Tibial nerve (tissue), 4 donors: ENCODE measurements at regions not wholly inside any gene's neighbourhood (a gene's known extent, or its start where the extent isn't known, plus 50 kb on each side); places are given as distances from the start of the nearest gene placed in this dataset.

Experiments used
- DNase-seq, 2 donors: peaks; one replicate each; pipeline ENCODE4 v3.0.0-alpha.2; 2019; ENCODE audit warnings: low spot score in 2 of 2
- H3K27ac ChIP-seq, 4 donors: fragments of 200-600 bp; sonication (generic) in 3 of 4; one replicate each; pipeline ENCODE4 v1.5.1; 2017 to 2019; ENCODE audit warnings: mild to moderate bottlenecking in 1 of 4
- H3K27me3 ChIP-seq, 2 donors: fragments of 200-600 bp; sonication (generic) in 1 of 2; one replicate each; pipeline versions ENCODE4 v1.5.1 to v1.6.0; 2017 to 2019
- H3K36me3 ChIP-seq, 3 donors: fragments of 200-600 bp; sonication (generic); one replicate each; pipeline ENCODE4 v1.5.1; 2018 to 2019
- H3K4me1 ChIP-seq, 4 donors: fragments of 200-600 bp; sonication (generic) in 3 of 4; one replicate each; pipeline ENCODE4 v1.5.1; 2017 to 2019
- H3K4me3 ChIP-seq, 4 donors: fragments of 200-600 bp; sonication (generic) in 3 of 4; one replicate each; pipeline ENCODE4 v1.5.1; 2017 to 2019; ENCODE audit warnings: mild to moderate bottlenecking in 1 of 4, moderate library complexity in 1 of 4
- H3K9me3 ChIP-seq, 4 donors: fragments of 200-600 bp; sonication (generic) in 3 of 4; one replicate each; pipeline ENCODE4 v1.5.1; 2017 to 2019
- EP300 ChIP-seq, 2 donors: sonication (generic); formaldehyde crosslinking; IDR thresholded peaks; one replicate each; pipeline ENCODE4 v1.6.1; 2017; ENCODE audit warnings: antibody characterized with exemption in 2 of 2, mild to moderate bottlenecking in 1 of 2
- POLR2A ChIP-seq, 2 donors: fragments of 450-650 bp; IDR thresholded peaks; one replicate each; pipeline ENCODE4 v1.6.1; 2017; ENCODE audit warnings: antibody characterized with exemption in 2 of 2, mild to moderate bottlenecking in 2 of 2, moderate library complexity in 2 of 2
- WGBS, 2 donors: methylation state at CpG; one replicate each; pipeline ENCODE4 v1.1.5; 2018; 5-methylcytosine and 5-hydroxymethylcytosine counted together
- TF ChIP-seq, protein P1 (sequence below), 5 experiments: fragments of 200-600 bp in 3 of 5; fragments of 450-650 bp in 2 of 5; sonication (generic) in 3 of 5; IDR thresholded peaks; one replicate each; pipeline ENCODE4 v1.5.1; 2016 to 2019; ENCODE audit warnings: antibody characterized with exemption in 5 of 5, mild to moderate bottlenecking in 3 of 5, moderate library complexity in 2 of 5

DNA sequence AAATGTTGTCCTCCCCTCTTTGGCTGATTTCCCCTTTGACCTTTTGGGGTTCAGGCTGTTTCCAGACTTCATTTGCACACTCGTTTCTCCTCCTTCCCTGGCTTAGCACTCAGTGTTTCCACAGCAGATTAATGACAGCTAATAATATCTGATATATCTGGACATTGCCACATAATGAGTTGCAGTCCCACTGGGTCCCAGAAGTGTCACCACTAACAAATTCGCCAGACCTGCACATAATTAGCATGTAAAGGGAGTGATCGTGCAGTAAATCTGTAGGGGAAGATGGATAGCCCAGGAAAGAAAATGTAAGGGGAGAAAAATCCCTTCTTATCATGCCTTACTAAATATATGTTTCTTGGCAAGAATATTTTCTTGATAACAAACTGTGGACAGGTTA is 922.1 kb downstream of the TFAP2A start:
- no peak for DNase-seq
- no peak overlapping the region for H3K27ac ChIP-seq
- TF ChIP-seq POLR2A (IDR thresholded peaks at IDR 0.05) (no peak), EP300 (IDR thresholded peaks at IDR 0.05) (no peak)
- TF ChIP-seq, protein P1, sequence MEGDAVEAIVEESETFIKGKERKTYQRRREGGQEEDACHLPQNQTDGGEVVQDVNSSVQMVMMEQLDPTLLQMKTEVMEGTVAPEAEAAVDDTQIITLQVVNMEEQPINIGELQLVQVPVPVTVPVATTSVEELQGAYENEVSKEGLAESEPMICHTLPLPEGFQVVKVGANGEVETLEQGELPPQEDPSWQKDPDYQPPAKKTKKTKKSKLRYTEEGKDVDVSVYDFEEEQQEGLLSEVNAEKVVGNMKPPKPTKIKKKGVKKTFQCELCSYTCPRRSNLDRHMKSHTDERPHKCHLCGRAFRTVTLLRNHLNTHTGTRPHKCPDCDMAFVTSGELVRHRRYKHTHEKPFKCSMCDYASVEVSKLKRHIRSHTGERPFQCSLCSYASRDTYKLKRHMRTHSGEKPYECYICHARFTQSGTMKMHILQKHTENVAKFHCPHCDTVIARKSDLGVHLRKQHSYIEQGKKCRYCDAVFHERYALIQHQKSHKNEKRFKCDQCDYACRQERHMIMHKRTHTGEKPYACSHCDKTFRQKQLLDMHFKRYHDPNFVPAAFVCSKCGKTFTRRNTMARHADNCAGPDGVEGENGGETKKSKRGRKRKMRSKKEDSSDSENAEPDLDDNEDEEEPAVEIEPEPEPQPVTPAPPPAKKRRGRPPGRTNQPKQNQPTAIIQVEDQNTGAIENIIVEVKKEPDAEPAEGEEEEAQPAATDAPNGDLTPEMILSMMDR (IDR thresholded peaks at IDR 0.05) = no peak
- H3K9me3 ChIP-seq = no peaks in the 10 kb centered on the region
- no peaks in the 10 kb centered on the region for H3K27me3 ChIP-seq
- 36 to 49% methylated on average over 3 of the region's 3 CpGs for WGBS, 2 donors
- no peaks in the 10 kb centered on the region for H3K36me3 ChIP-seq
- no peak overlapping the region for H3K4me3 ChIP-seq
- H3K4me1 ChIP-seq = no peaks in the 10 kb centered on the region

DNA sequence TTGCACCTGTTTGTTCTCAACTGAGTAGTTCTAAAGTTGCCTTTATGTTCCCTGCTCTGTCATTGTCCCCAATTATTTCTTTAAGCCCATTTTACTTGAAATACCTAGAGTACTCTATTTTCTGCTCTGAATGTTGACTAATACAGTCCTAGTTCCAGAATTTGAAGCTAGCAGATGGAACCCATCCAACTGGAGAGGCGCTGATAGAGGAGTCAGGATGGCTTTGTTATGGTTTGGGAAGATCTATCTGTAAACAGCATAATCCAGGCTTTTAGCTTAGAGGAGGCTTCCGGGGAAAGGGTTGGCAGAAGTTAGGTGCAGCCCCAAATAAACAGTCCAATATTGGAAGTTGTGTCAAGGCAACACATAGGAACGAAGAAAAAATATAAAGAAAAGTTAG is 927.7 kb downstream of the TFAP2A start:
- no peaks in the 10 kb centered on the region for H3K4me1 ChIP-seq
- no peak for TF ChIP-seq POLR2A (IDR thresholded peaks at IDR 0.05)
- DNase-seq = no peak
- no peaks in the 10 kb centered on the region for H3K27me3 ChIP-seq
- H3K36me3 ChIP-seq = no peaks in the 10 kb centered on the region
- no peak overlapping the region for H3K4me3 ChIP-seq
- 80 to 81% methylated on average over 3 of the region's 3 CpGs for WGBS, 2 donors
- no peak overlapping the region for H3K27ac ChIP-seq
- no peaks in the 10 kb centered on the region for H3K9me3 ChIP-seq

DNA sequence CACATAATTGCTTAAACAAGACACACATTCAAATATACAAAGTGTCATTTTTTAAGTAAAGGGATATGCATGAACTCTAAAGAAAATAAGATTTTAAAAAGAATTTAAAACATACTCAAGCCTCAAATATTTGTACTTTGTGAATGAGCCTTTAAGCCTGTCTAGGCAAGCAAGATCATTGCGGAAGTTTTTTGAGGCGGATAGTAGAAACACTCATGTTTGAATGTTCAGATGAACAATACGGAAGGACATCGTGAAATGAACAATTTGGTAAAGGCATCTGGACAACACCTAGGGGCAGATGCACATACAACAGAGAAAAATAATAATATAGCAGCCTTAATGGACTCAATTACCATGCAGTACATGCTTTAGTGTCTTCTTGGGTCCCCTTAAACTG is 928.9 kb downstream of the TFAP2A start:
- Histone ChIP-seq H3K9me3 (no peaks in the 10 kb centered on the region), H3K27ac (no peak overlapping the region), H3K4me3 (no peak overlapping the region), H3K36me3 (no peaks in the 10 kb centered on the region), H3K4me1 (no peaks in the 10 kb centered on the region), H3K27me3 (no peaks in the 10 kb centered on the region)
- TF ChIP-seq EP300 (IDR thresholded peaks at IDR 0.05) (no peak), POLR2A (IDR thresholded peaks at IDR 0.05) (no peak)
- TF ChIP-seq, protein P1 (IDR thresholded peaks at IDR 0.05) = no peak
- DNase-seq = no peak
- 83 to 92% methylated on average over 4 of the region's 4 CpGs for WGBS, 2 donors

DNA sequence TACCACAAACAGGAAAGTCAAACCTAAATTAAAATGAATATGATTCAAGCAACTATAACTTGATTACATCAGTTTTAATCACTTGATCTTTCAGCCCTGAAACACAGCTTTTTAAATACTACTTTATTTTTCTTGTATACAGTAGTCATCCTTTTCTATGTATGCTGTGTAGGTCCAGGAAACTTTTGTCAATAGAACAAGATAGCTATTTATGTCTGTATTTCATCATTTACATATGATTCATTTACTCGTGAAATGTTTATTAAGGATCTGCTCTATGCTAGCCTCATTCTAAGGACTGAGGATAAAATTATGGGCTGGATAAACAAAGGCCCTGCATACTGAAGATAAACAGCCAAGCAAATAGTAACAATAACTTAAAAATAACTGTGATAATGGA is 930.2 kb downstream of the TFAP2A start:
- Histone ChIP-seq H3K9me3 (no peaks in the 10 kb centered on the region), H3K36me3 (no peaks in the 10 kb centered on the region), H3K4me3 (no peak overlapping the region), H3K27me3 (no peaks in the 10 kb centered on the region), H3K4me1 (no peaks in the 10 kb centered on the region), H3K27ac (no peak overlapping the region)
- DNase-seq = no peak
- TF ChIP-seq EP300 (IDR thresholded peaks at IDR 0.05) = no peak
- no peak for TF ChIP-seq POLR2A (IDR thresholded peaks at IDR 0.05)
- TF ChIP-seq, protein P1 (IDR thresholded peaks at IDR 0.05) = no peak
- 33 to 43% methylated on average over 1 of the region's 1 CpG for WGBS, 2 donors

DNA sequence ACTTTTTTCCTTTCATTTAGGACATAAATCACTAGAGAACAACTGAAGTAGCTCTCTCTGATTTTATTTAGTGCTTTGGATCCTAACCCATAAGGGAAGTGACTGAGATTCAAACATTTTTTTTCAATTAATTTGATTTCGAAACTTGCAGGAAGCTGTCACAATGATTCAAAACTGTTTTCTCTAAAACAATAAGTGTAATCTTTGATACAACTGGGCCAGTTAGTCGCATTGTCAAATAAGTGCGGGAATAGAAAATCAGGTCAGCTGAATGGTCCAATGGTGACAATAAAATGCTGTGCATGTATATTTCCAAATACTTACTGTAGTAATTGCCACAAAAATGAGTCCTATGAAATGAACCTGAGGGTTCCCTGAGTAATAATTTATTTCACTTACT is 930.8 kb downstream of the TFAP2A start:
- 76 to 82% methylated on average over 3 of the region's 3 CpGs for WGBS, 2 donors
- H3K27me3 ChIP-seq = no peaks in the 10 kb centered on the region
- no peaks in the 10 kb centered on the region for H3K36me3 ChIP-seq
- H3K27ac ChIP-seq = no peak overlapping the region
- no peak for TF ChIP-seq POLR2A (IDR thresholded peaks at IDR 0.05)
- TF ChIP-seq EP300 (IDR thresholded peaks at IDR 0.05) = no peak
- TF ChIP-seq, protein P1 (IDR thresholded peaks at IDR 0.05) = no peak
- no peaks in the 10 kb centered on the region for H3K9me3 ChIP-seq
- H3K4me3 ChIP-seq = no peak overlapping the region
- no peak for DNase-seq
- no peaks in the 10 kb centered on the region for H3K4me1 ChIP-seq
